ENCODE measurements at regions not wholly inside any gene's neighbourhood (a gene's known extent, or its start where the extent isn't known, plus 50 kb on each side); places are given as distances from the start of the nearest gene placed in this dataset.

DNA sequence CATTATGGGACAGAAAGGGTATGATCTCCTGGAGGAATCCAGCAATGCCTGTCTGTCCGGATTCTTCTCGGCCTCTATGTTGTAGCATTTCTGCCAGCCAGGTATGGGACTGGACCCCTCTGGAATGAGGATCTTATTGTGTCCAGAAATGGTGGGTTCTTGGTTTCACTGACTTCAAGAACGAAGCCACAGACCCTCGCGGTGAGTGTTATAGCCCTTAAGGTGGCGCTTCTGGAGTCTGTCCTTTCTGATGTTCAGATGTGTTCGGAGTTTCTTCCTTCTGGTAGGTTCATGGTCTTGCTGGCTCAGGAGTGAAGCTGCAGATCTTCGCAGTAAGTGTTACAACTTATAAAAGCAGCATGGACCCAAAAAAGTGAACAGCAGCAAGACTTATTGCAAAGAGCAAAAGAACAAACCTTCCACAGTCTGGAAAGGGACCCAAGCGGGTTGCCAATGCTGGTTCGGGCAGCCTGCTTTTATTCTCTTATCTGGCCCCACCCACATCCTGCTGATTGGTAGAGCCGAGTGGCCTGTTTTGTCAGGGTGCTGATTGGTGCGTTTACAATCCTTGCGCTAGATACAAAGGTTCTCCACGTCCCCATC lies 62.3 kb upstream of the IER3 start:
- no peak for DNase-seq (ENCODE audit: low spot score)

DNA sequence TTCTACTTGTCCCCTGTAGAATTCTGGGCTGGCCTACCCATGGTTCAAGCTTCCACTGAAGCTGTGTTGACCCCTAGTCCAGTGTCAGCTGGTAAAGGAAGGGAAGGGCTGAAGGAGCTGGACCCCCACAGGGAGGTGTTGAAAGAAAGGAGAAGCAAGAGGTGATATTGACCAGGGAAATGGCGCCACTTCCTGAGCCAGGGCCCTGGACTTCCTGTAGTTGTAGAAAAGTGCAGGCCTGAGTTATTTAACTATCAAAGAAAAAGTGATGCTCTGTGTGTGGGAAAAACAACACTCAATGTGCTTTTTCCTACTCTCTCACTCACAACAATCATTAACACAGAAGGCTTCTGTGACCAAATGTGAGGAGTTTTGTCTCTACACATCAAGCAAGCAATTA lies 60.0 kb upstream of the IER3 start:
- DNase-seq (ENCODE audit: low spot score): no peak

DNA sequence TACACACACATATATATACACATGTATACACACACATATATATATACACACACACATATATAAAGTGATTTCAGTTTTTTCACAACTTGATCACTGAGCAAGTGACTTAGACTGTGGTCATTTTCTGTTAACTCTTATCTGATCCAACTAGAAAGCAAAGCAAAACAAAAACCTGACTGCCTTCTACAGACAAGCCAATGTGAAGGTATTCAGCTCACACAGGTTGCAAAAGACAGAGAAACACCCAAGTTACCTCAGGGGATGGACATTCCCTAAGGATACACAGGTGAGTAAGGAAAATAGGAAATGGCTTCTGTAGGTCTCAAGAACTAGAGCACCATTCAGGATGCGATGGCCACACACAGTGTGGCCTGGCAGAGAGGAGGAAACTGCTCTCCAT lies 58.4 kb upstream of the IER3 start:
- DNase-seq (ENCODE audit: low spot score): no peak

DNA sequence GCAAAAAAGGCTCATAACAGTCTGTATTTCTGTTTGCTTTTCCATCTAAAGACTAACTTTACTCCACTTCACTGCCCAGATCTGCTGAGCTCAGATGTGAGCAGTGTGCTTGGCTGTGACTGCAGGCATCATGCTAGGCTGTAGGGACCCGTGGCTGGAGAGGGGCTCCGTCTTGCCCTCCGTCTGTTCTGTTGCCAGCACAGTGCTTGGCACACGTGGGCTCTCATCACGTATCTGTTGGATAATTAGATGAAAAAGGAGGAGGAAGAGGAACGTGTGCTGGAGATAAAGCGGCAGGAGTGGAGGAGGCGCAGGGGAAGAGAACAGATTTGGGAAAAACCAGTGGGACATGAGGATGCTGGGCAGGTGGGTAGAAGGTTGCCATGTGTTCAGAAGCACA lies 57.6 kb upstream of the IER3 start:
- no peak for DNase-seq (ENCODE audit: low spot score)

DNA sequence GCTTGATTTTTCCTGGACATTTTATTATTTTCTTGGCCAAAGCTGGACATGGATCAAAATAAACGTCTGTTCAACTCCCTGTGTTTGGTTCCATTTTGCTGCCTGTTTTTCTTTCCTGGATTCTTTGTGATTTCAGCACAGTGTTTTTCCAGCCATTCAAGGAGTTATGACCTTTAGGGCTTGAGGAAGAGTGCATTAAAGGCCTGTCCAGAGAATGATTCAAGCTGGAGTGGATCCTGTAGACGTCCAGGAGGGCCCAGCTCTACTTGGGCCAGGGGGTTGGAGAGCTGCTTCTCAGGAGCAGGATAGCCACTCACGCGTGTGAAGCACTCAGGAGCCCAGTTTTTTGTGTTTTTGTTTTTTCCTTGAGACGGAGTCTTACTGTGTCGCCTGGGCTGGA lies 56.5 kb upstream of the IER3 start:
- DNase-seq (ENCODE audit: low spot score): no peak

DNA sequence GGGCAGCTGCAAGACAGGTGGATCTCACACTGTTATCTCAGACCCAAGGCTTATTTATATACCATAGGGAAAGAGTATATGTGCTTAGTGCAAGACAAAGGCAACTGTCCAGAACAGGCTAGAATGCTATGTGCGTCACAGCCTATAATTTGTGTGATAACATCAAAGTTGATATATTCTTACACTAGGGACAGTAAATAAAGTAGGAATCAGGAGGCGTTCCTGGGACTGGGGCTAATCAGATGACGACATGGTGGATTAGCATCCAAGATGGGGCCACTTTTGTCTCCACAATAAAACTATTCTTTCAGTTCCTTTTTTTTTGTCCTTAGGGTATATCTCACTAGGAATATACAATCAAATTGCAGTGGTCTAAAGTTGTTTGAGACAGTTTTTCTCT lies 54.9 kb upstream of the IER3 start:
- no peak for DNase-seq (ENCODE audit: low spot score)

DNA sequence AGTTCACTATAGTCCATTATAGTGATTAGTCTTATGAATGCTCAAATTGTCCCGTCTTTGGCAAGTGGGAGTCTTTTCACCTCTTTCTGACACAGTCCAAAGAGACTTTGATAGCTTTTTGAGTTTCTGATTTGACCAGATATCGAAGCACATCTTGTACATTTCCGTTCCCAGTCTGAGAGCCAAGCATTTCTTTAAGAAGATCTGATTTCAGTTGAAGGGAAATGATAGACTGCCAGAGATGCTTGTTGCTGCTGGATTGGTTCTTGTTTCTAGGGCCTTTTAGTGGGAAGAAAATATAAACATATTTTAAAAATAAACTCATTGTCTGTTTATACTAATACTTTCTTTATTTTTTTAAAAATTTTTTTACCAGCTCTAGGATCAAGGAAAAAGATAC lies 54.1 kb upstream of the IER3 start:
- no peak for DNase-seq (ENCODE audit: low spot score)

DNA sequence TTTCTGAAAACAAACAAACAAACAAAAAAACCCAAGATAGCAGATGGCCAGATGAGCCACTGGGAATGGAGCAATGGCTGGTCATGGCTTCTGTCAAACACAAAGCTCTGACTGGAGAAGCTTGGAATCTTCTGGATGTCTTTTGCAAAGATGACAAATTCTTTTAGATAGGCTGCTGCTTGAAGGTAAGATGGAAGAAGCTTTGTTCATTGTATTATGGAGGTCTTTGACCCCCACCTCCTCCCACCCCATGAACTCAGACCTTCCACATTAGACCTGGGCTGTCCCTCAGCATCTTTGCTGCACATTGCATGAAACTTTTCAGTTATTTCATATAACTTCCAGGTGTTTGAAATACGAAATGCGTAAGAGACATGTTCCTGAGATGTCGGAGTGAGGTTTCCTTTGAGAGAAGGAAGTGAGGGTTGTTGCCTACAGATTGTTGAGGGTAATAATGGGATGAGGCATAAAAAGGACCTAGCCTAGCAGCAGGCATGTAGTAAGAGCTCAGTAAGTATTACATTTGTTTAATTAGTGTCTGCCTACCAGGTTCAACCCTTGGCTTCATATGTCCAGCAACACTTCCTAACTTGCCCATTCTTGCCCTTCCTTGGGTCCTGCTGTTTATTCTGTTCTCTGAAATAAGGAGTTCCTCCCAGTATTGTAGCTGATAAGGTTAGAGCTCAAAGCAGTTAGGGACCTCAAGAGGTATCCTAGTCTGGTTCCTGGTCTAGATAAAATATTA lies 51.4 kb upstream of the IER3 start:
- DNase-seq (ENCODE audit: low spot score): no peak

Measured in hematopoietic multipotent progenitor cell treated with erythropoietin and hydrocortisone succinate and interleukin-3 and kit ligand, for 17 days (in vitro differentiated cells).